ENCODE measurements at regions not wholly inside any gene's neighbourhood (a gene's known extent, or its start where the extent isn't known, plus 50 kb on each side); places are given as distances from the start of the nearest gene placed in this dataset.
A peak's percentile ranks its signal among the peaks of the same experiment; 100 is the strongest.

DNA sequence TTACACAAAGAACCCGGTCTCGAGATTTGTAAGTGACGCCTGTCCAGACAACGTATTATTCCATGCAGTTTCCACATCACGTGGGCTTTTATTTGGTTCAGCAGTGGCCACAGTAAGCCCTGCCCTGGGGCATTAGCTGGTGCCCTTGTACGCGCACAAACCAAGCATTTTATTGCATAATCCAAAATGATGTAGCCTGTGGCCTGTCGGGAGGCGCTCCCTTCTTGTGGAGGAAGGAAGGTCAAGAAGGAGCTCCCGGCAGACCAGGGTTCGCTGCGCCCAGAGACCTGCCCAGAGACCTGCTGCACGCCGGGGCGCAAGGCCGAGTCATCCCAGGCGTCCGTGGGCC, 179.6 kb upstream of the ALKAL2 start:
- DNase-seq (ENCODE audit: low read depth, low spot score), result no peak
- H3K4me3 ChIP-seq (ENCODE audit: low read length), result no peak overlapping the region

GRCh38 chr2:467101-467500, 179.2 kb upstream of the ALKAL2 start:
- H3K4me3 ChIP-seq (ENCODE audit: low read length), result no peak overlapping the region
- DNase-seq (ENCODE audit: low read depth, low spot score), result no peak

DNA sequence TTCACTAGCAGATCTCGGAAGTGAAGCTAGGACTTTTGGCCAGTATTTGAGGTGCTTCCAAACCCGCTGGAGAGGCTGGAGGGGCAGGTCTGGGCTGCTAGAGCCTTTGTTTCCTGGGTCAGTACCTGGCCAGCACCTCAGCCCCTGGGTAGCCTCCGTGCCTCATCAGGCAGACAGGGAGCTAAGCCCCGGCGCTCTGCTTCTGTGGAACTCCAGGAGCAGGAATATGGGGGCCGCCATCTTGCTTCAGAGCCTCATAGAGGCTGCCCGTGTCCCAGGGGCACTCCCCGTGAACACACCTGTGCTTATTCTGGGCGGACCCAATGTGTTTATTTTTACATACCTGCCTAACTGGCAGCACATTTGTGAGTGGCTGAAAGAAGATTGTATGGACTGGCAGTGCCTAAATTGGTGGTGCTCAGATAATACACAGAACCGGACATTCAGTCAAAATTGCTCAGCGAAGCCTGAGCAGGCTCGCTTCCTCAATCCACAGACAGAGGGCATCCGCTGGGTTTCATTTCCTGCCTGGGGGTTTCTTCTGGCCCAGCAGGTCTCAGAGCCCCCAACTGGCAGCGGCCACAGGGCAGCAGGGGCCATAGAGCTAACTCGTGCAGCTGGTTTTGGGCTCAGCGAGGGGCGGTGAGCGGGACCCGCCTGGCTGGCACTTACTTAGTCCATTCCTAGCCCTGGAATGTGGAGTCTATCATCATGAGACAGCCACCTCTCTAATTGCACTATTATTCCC, 176.8 kb upstream of the ALKAL2 start:
- DNase-seq (ENCODE audit: low read depth, low spot score), result no peak
- H3K4me3 ChIP-seq (ENCODE audit: low read length), result no peak overlapping the region

GRCh38 chr2:460861-461260, 173.0 kb upstream of the ALKAL2 start:
- peak; percentile 77 for DNase-seq (ENCODE audit: low read depth, low spot score)

GRCh38 chr2:459931-460330, 172.0 kb upstream of the ALKAL2 start:
- no peak overlapping the region for H3K4me3 ChIP-seq (ENCODE audit: low read length)
- no peak for DNase-seq (ENCODE audit: low read depth, low spot score)

More at GRCh38 chr2:460861-461260, 173.0 kb upstream of the ALKAL2 start:
- no peak overlapping the region for H3K4me3 ChIP-seq (ENCODE audit: low read length)

GRCh38 chr2:458425-458815, 170.5 kb upstream of the ALKAL2 start:
- no peak overlapping the region for H3K4me3 ChIP-seq (ENCODE audit: low read length)
- no peak for DNase-seq (ENCODE audit: low read depth, low spot score)

GRCh38 chr2:457792-458424, 170.0 kb upstream of the ALKAL2 start:
- DNase-seq (ENCODE audit: low read depth, low spot score), result peak; percentile 49

GRCh38 chr2:457262-457661, 169.4 kb upstream of the ALKAL2 start:
- H3K4me3 ChIP-seq (ENCODE audit: low read length), result no peak overlapping the region
- peak; percentile 53 for DNase-seq (ENCODE audit: low read depth, low spot score)

More at GRCh38 chr2:457792-458424, 170.0 kb upstream of the ALKAL2 start:
- H3K4me3 ChIP-seq (ENCODE audit: low read length), result no peak overlapping the region

DNA sequence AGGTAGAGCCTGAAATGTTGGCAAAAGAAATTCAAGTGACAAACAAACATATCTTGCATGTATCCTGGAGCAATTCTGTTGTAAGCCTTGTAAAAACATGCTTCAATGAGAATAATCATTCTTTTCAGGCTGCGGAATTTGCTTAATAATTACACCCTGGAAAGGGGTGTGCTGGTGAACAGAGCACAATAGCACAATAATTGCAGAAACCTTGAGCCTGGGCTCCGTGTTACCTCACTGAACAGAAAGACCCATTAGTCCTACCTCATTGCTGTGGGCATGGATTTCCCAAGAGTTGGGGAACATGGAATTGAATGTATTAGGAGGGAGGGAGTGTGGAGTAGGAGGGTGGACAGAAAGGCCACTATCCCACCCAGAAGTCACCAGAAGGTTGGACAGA, 168.0 kb upstream of the ALKAL2 start:
- H3K4me3 ChIP-seq (ENCODE audit: low read length), result no peak overlapping the region
- DNase-seq (ENCODE audit: low read depth, low spot score), result no peak

DNA sequence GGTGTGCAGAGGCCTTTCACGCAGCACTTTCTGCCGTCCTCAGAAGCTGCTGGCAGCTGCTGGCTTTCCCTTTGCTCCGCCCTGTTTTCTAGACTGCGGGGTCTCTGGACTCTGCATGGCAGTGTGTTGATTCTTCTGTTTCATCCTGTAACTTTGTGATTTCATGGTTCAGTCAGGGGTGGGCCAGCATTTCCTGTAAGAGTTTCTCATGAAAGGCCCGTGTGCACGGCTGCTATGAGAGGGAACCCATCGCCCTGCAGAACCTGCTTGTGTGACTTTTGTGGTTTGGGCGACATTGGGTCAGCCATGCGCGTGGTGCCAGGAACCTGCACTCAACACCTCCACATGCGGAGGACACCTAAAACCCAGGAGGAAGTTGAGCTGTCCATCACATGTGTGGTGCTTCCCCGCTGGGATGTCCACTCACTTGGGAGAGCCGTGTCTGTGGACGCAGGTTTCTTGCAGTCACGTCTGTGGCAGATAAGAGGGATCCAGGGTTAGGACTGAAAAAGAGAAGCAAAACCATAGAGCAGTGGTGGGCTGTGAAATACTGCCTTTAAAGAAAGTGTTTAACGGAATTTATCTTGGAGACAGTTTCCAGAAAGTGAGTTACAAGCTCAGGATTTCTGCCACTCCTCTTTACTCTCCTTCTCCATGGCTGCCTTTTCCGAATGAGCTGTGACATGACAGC, 167.3 kb upstream of the ALKAL2 start:
- DNase-seq (ENCODE audit: low read depth, low spot score), result no peak
- H3K4me3 ChIP-seq (ENCODE audit: low read length), result no peak overlapping the region

DNA sequence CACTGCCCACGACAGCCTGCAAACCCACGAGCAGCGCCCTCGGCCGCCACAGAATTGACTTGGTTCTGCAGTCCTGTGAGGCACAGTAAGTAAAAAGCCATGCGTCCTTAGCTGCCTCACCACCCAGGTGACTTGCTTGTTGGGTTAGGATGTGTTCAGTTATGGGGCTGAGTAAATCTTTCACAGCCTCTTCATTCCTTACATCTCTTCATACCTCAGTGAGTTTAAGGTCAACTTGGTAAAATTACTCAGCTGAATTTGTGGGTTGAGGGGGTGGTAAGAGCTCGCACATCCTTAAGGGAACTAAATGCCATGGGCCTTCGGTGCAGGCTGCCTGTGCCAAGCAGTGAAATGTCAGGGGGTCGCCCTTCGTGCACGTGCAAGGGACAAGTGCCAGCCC, 165.2 kb upstream of the ALKAL2 start:
- no peak for DNase-seq (ENCODE audit: low read depth, low spot score)
- no peak overlapping the region for H3K4me3 ChIP-seq (ENCODE audit: low read length)

- no peak overlapping the region for H3K4me3 ChIP-seq (ENCODE audit: low read length)
- DNase-seq (ENCODE audit: low read depth, low spot score), result no peak
These were observed 163.6 kb upstream of the ALKAL2 start for GRCh38 chr2:451495-451894.

DNA sequence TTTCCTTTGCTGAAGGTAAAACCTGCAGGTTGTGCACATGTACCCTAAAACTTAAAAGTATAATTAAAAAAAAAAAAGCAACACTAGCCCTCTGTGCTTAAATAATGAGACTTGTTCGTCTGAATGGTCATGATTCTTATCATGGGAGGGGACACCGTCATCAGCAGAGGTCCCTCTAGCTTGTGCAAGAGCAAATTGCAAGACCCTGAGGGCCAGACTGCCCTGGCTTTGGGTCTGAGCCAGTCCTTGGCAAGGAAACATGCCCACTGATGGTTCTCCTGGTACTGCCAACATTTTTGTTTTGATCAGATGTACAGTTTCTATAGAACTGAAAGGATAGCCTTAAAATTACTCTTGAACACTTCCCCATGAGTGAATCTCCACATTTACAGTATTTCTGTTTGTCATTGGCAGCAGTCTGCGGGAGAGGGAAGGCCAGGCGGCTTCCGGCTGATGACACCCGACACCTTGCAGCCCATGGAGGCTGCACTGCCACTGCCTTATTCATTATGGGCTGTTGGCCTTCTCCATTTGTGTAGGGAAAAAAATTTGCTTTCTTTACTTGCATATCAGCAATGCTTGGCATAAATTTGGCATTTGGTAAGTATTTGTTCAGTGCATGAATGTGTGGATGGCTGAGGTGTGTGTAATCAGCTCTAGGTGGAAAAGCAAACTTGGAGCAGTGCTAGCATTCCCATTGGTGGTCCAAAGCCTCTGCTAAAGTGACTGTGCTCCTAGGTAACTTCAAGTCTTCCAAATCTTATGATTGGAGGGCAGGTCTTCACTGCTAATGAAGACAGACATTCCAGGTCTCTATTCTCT, 161.6 kb upstream of the ALKAL2 start:
- H3K4me3 ChIP-seq (ENCODE audit: low read length), result no peak overlapping the region

GRCh38 chr2:447902-448665, 160.2 kb upstream of the ALKAL2 start:
- no peak overlapping the region for H3K4me3 ChIP-seq (ENCODE audit: low read length)
- DNase-seq (ENCODE audit: low read depth, low spot score), result no peak

More for the DNA sequence above, 161.6 kb upstream of the ALKAL2 start:
- no peak for DNase-seq (ENCODE audit: low read depth, low spot score)

DNA sequence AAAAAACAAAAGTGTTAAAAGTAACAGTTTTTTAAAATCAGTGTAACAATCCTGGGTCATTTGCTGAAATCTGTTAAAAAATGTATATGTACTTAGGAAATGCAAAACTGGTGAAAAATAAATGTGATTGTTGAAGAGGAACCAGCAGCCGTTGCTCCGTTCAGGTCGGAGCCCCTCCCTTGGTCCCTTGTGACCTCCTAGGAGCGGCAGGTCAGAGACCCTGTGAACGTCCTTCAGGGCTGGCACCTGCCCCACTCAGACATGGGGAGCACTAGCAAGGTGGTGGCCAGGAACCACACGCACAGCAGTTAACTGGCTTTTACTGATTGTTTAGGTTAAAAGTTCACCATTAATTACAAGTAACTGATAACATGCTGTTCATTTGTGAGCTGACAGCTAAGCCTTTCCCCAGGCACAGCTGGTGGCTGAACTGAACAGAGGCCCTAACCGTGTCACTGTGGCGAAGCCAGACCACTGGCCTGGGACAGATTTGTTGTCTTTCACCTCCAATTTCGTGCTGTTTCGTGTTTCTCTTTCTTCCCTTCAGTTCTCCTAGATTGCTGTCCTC, 159.2 kb upstream of the ALKAL2 start:
- DNase-seq (ENCODE audit: low read depth, low spot score), result no peak
- H3K4me3 ChIP-seq (ENCODE audit: low read length), result no peak overlapping the region

DNA sequence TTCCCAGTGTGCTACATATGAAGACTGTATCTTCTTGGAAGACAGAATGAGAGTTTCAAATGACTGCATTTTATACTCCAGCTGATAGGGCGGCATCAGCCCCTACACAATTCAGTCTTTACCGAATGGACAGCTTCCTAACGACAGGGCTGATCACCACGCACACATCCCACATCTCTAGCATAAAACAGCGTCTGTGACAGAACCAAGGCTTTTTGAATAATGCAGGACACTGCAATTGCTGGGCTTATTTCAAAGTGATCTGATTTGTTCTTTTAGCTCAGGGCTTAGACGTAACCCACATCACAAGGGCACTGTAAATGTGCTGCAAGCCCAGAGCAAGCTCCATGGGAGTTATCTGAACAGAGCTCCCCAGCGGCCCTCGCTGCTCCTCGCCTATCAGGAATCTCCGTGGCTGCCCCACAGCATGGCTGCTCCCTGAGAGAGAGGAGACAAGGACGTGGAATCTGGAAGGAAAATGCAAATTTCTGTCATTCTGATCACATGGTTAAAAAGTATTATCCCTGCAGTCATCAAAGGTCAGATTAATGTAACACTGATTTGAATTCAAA, 158.5 kb upstream of the ALKAL2 start:
- DNase-seq (ENCODE audit: low read depth, low spot score), result no peak
- H3K4me3 ChIP-seq (ENCODE audit: low read length), result no peak overlapping the region

GRCh38 chr2:445896-446295, 158.0 kb upstream of the ALKAL2 start:
- no peak overlapping the region for H3K4me3 ChIP-seq (ENCODE audit: low read length)
- DNase-seq (ENCODE audit: low read depth, low spot score), result no peak
